Forelimb muscle (tissue), 1 donor: ENCODE measurements at regions not wholly inside any gene's neighbourhood (a gene's known extent, or its start where the extent isn't known, plus 50 kb on each side); places are given as distances from the start of the nearest gene placed in this dataset.
"Not testable (repeated sequence)": the region's sequence is repeated elsewhere in the genome, so short reads cannot be mapped to it uniquely, and the experiment has no call there.

Source experiments
- DNase-seq: peaks from one replicate; pipeline ENCODE4 v3.0.0-alpha.2; 2013; ENCODE audit warnings: low read depth

DNA sequence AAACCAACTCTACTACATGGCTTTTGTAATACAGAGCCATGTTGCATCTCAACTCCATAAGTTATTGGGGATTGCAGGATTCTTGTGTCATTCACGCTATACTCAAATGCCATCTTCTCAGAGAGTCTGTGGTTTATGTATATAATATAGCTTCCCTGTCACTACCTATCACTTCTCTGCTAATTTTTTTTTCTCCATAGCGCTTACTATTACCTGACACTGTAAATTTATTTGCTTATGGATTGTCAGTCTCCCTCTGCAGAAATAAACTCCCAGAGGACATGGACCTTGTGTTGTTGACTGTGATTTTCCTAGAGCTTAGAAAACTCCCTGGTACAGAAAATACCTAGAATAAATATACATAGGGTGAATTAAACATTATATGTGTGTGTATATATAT lies 990.5 kb downstream of the TBL1XR1 start:
- no peak for DNase-seq

DNA sequence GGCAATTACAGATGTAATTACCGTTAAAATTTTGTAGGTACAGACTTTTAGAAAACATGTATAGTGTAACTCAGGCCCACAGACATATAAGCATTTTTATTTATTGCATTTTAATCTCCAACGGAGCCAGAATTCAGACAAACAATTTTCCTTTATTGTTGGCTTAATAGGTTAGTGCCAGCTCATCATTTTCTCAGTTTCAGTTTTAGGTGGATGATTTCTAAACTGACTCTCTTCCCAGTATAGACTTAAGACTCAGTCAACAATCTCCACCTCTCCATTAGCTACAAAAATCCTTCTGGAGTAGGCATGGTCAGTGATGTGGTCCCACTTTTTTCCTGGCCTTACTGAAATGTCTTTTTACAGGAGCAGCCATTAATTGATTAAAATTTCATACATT lies 994.6 kb downstream of the TBL1XR1 start:
- no peak for DNase-seq

DNA sequence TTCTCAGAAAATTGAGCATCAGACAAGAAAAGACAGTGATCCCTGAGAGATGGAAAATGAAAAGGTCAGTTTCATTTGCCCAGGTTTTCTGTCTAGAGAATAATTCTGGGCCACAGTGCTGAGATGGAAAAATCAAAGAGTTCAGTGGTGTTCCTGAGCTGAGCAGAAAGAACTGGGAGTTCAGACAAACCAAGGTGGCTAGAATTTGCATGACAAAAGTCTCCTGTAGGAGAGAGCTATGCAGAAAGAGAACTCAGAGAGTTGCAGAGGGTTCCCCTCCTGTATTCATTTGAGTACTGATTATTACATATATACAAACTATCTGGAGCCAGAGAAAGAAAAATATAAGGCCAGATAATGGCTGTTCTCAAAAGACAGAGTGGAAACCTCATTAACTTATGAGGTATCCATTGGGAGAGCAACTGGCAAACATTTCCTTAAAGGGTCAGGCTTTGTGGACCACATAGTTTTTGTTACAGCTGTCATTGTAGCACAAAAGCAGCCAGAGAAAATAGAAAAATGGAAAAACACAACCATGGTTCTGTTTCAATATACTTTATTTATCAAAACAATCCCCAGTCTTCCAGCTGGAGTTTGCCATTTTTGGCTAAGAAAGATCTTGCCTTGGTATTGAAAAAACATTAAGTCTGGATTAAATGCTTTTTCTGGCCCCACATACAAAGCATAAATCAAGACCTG lies 1004.1 kb downstream of the TBL1XR1 start:
- peak; percentile 80 for DNase-seq

- no peak for DNase-seq
Measured at GRCh38 chr3:176190755-176191154, 1006.5 kb downstream of the TBL1XR1 start.

DNA sequence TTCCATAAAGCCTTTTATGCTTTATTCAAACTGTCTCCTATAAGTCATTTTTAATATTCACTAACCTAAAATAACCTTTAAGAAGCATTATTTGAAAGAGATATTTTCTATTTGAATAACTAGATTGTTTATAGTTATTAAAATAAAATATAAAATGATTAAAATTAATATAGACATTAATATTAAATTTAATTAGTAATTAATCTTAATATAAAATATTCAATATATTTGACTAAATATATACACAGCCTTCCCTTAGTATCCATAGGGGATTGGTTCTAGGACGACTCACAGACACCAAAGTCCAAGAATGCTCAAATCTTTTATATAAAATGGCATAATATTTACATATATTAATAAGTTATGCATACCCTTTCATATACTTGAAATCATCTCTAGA lies 1014.1 kb downstream of the TBL1XR1 start:
- no peak for DNase-seq

- no peak for DNase-seq
Measured at GRCh38 chr3:176174060-176174459, 1023.2 kb downstream of the TBL1XR1 start.

DNA sequence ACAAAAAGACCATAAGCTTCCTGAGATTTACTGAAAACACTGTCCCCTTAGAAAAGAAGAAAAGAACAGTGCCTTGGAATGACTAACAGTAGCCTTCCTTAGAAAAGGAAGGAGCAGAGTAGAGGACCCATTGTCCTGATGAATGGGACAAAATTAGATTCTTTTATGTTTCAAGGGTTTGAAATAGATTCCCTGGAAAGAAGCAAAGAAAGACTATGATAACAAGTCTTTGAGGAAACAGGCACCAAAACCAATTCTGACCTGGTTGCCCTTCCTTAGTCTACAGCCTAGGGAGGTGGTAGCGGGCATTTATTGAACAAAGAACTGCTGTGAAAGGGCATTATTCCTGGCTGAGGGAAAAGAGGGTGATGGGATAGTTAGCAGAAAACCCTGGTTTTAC lies 1024.8 kb downstream of the TBL1XR1 start:
- DNase-seq: no peak

- no peak for DNase-seq
Measured at GRCh38 chr3:176167272-176167671, 1030.0 kb downstream of the TBL1XR1 start.

GRCh38 chr3:176160997-176161396 lies 1036.3 kb downstream of the TBL1XR1 start:
- DNase-seq: no peak

DNA sequence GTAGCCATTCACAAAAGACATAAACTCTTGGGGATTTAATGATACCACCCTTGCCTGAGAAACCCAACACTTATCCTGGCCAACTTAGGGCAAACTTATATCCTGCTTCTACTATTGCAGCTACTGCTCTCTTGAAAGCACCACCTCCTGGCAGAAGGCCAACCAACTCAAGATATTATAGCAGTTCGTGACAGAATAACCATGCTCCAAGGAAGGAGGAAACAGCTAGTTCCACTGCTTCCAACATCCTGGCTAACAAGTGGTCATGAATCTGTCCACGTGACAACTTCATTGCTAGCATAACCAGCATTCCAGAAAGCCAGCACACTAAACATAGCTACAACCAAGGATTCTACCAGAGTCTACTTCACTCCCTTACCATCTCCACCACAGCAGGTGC lies 1037.5 kb downstream of the TBL1XR1 start:
- DNase-seq: no peak

GRCh38 chr3:176155012-176155411 lies 1042.3 kb downstream of the TBL1XR1 start:
- DNase-seq: no peak

- no peak for DNase-seq
Measured at GRCh38 chr3:176149567-176149966, 1047.7 kb downstream of the TBL1XR1 start.

DNA sequence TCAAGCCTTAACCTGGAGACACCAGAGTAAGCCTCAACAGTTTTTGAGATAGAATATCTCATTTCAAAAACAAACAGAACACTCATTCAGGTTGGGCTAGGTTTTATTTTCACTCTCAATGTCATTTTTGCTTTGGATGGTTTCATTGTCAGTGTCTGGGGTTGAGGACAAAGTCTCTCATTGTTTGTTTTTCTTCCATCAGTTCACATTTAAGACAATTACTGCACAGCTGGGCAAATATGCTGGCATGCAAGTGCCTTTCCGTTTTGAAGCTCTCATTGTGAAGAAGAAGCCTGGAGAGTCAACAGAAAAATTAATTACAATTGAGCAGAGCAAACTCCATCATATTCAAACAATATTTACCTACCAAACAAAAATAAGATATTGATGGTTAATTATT lies 1050.0 kb downstream of the TBL1XR1 start:
- no peak for DNase-seq

GRCh38 chr3:176141837-176142236 lies 1055.4 kb downstream of the TBL1XR1 start:
- DNase-seq: no peak

GRCh38 chr3:176120507-176120906 lies 1076.8 kb downstream of the TBL1XR1 start:
- no peak for DNase-seq

- no peak for DNase-seq
Measured at GRCh38 chr3:176119826-176120225, 1077.5 kb downstream of the TBL1XR1 start.

DNA sequence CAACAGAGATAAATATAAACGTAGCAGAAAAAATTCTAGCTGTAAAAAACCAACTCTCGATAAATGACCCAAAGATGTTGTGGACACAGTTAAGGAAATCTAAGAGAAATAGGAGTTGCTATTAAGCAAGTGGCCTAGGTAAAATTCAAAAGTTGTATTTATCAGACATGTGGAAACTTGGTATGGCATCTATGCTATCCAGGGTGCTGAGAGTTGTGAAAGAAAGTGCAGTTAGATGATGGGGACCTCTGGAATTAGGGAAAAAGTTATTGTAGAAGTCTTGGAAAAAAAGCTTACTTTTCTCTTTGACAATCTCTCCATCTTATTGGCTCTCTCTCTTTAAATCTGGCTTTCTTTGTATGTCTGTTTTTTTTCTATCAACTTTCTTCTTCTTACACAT lies 1090.9 kb downstream of the TBL1XR1 start:
- no peak for DNase-seq

DNA sequence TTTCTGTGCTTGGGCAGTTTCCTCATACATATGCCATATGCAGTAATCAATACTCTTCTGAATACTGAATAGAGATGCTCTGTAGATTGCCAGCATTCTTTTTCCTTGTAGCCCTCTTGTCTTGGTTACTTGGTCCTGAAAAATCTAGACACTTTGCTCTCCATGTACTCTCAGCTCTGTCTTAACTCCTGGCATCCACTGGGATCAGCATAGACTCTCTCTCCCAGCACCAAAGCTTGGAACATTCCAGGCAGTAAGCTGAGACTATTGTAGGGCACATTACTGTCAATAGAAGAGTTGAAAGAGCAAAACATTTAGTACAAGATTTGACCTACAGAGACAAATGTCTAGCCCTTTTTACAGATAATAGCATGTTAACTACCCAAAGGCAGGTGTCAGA lies 1100.3 kb downstream of the TBL1XR1 start:
- DNase-seq: no peak

DNA sequence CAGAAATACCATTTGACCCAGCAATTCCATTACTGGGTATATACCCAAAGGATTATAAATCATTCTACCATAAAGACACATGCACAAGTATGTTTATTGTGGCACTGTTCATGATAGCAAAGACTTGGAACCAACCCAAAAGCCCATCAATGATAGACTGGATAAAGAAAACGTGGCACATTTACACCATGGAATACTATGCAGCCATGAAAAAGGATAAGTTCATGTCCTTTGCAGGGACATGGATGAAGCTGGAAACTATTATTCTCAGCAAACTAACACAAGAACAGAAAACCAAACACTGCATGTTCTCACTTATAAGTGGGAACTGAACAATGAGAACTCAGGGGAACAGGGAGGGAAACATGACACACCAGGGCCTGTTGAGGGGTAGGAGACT lies 1103.4 kb downstream of the TBL1XR1 start:
- DNase-seq: not testable (repeated sequence)

GRCh38 chr3:176090727-176091126 lies 1106.6 kb downstream of the TBL1XR1 start:
- DNase-seq: no peak

- DNase-seq: no peak
Measured at GRCh38 chr3:176088962-176089383, 1108.3 kb downstream of the TBL1XR1 start.

- no peak for DNase-seq
Measured at GRCh38 chr3:176087066-176087697, 1110.1 kb downstream of the TBL1XR1 start.

DNA sequence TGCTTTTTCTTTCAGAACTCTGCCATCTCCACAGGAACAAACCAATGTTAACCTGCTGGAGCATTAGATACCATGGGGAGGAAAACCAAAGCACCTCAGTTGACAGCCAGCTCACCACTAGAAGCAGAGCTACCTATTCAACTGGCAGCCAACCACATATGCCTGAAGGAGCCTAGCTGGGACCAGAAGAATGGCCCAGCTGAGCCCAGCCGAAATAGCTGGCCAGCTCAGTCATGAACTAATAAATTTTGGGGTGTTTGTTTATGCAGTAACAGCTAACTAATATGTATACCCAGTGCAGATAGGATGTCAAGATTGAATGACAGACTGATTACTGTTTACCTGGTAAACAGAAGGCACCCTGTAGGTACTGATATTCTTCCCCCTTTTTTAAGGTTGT lies 1117.5 kb downstream of the TBL1XR1 start:
- no peak for DNase-seq

DNA sequence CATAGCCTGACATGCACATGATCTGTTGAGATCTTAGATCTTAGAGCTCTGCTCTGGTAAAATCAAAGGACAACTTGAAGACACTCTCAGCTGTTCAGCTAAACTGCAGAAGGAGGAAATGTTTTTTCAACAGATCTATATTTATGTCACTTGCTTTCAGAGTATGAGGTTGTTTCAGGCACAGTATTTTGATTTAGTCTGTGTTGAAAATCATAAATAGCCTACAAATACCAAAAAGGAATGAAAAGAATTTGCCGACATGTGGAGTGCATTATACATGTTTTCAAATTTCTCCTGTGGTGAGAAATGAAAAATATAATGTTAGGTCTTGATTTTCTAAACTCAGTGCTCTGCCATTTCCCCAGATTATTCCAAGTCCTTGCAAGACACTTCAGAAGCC lies 1118.4 kb downstream of the TBL1XR1 start:
- no peak for DNase-seq
